Liver (tissue), 3 donors: ENCODE measurements at regions not wholly inside any gene's neighbourhood (a gene's known extent, or its start where the extent isn't known, plus 50 kb on each side); places are given as distances from the start of the nearest gene placed in this dataset.

Experiments
- EGR1 ChIP-seq, 2 donors: IDR thresholded peaks; 2 replicates each; pipeline ENCODE4 v1.6.1; 2016 to 2018; ENCODE audit warnings: antibody characterized with exemption in 2 of 2, low read depth in 2 of 2
- GABPA ChIP-seq, 2 donors: IDR thresholded peaks in 1 of 2; conservative IDR thresholded peaks in 1 of 2; 2 replicates each; pipeline ENCODE4 v1.6.1; 2016; ENCODE audit warnings: antibody characterized with exemption in 2 of 2, mild to moderate bottlenecking in 1 of 2, moderate library complexity in 1 of 2
- HNF4A ChIP-seq, 2 donors: conservative IDR thresholded peaks; 2 replicates each; pipeline ENCODE4 v1.6.1; 2016; ENCODE audit warnings: antibody characterized with exemption in 2 of 2, mild to moderate bottlenecking in 2 of 2
- HNF4G ChIP-seq: IDR thresholded peaks from 2 replicates; pipeline ENCODE4 v1.6.1; 2016; ENCODE audit warnings: antibody characterized with exemption
- JUND ChIP-seq, 2 donors: IDR thresholded peaks; 2 replicates each; pipeline ENCODE4 v1.6.1; 2016; ENCODE audit warnings: antibody characterized with exemption in 2 of 2
- RAD21 ChIP-seq, 2 donors: IDR thresholded peaks; 2 replicates each; pipeline ENCODE4 v1.6.1; 2016; ENCODE audit warnings: antibody characterized with exemption in 2 of 2, mild to moderate bottlenecking in 2 of 2
- SP1 ChIP-seq: IDR thresholded peaks from 2 replicates; pipeline ENCODE4 v1.6.1; 2018; ENCODE audit warnings: antibody characterized with exemption, mild to moderate bottlenecking
- TAF1 ChIP-seq: conservative IDR thresholded peaks from 2 replicates; pipeline ENCODE4 v1.6.1; 2016; ENCODE audit warnings: antibody characterized with exemption, mild to moderate bottlenecking
- YY1 ChIP-seq: IDR thresholded peaks from 2 replicates; pipeline ENCODE4 v1.6.1; 2016; ENCODE audit warnings: antibody characterized with exemption, mild to moderate bottlenecking
- TF ChIP-seq, protein P1 (sequence below): IDR thresholded peaks from 2 replicates; pipeline ENCODE4 v1.6.1; 2016; ENCODE audit warnings: antibody characterized with exemption
- TF ChIP-seq, protein P2 (sequence below): fragments of 150-350 bp; IDR thresholded peaks from 2 replicates; pipeline ENCODE4 v1.5.1; 2017; ENCODE audit warnings: improper control_type of control experiment, low read depth, low read length; ENCODE audit not compliant: missing input control
- TF ChIP-seq, protein P3 (sequence below): IDR thresholded peaks from 2 replicates; pipeline ENCODE4 v1.6.1; 2016; ENCODE audit warnings: antibody characterized with exemption
- donor health status: healthy.
- donor health status: healthy.

DNA sequence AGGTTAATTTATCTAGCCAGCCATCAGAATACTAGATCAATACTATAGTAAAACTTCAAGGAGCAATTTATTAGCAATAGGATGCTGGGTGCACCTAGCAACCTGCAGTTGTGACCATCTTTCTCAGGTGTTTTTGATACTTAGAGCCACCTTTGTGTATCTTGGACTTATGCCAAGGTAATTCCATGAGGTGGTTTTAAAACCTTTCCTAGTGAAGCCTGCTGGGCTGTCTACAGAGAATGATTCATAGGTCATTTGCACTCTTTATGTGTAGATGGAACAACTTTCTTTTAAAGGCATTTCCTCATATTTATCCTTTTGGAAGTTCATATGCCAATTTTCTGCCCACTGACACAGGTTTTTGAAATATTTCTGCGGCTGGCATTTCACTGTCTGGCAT lies 1030.1 kb upstream of the POU3F3 start:
- TF ChIP-seq EGR1 (IDR thresholded peaks at IDR 0.05; ENCODE audit: low read depth in 2 of 2), result no peak
- TF ChIP-seq, protein P1, sequence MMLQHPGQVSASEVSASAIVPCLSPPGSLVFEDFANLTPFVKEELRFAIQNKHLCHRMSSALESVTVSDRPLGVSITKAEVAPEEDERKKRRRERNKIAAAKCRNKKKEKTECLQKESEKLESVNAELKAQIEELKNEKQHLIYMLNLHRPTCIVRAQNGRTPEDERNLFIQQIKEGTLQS, result no peak
- TF ChIP-seq, protein P2, sequence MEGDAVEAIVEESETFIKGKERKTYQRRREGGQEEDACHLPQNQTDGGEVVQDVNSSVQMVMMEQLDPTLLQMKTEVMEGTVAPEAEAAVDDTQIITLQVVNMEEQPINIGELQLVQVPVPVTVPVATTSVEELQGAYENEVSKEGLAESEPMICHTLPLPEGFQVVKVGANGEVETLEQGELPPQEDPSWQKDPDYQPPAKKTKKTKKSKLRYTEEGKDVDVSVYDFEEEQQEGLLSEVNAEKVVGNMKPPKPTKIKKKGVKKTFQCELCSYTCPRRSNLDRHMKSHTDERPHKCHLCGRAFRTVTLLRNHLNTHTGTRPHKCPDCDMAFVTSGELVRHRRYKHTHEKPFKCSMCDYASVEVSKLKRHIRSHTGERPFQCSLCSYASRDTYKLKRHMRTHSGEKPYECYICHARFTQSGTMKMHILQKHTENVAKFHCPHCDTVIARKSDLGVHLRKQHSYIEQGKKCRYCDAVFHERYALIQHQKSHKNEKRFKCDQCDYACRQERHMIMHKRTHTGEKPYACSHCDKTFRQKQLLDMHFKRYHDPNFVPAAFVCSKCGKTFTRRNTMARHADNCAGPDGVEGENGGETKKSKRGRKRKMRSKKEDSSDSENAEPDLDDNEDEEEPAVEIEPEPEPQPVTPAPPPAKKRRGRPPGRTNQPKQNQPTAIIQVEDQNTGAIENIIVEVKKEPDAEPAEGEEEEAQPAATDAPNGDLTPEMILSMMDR, result no peak
- no peak for TF ChIP-seq GABPA (IDR thresholded peaks at IDR 0.05 in 1 of 2, conservative IDR thresholded peaks at IDR 0.05 in 1 of 2)
- TF ChIP-seq TAF1, result no peak
- no peak for TF ChIP-seq SP1
- no peak for TF ChIP-seq HNF4A (conservative IDR thresholded peaks at IDR 0.05)
- no peak for TF ChIP-seq HNF4G
- no peak for TF ChIP-seq JUND (IDR thresholded peaks at IDR 0.05)
- TF ChIP-seq RAD21 (IDR thresholded peaks at IDR 0.05), result no peak
- no peak for TF ChIP-seq YY1
- TF ChIP-seq, protein P3, sequence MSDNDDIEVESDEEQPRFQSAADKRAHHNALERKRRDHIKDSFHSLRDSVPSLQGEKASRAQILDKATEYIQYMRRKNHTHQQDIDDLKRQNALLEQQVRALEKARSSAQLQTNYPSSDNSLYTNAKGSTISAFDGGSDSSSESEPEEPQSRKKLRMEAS, result no peak
